Activated effector memory CD4-positive, alpha-beta T cell treated with anti-CD3 and anti-CD28 coated beads, Interleukin-2, amount 50 U/mL, for 16 hours (primary cell): ENCODE measurements at regions not wholly inside any gene's neighbourhood (a gene's known extent, or its start where the extent isn't known, plus 50 kb on each side); places are given as distances from the start of the nearest gene placed in this dataset.
"Not testable (repeated sequence)": the region's sequence is repeated elsewhere in the genome, so short reads cannot be mapped to it uniquely, and the experiment has no call there.

Experiments used
- DNase-seq: peaks from one replicate; pipeline ENCODE4 v3.0.0-alpha.2; 2020

- DNase-seq = no peak
These were observed 197.2 kb downstream of the VGLL3 start for GRCh38 chr3:86793786-86794185.

GRCh38 chr3:86792316-86792715 lies 198.6 kb downstream of the VGLL3 start:
- no peak for DNase-seq

GRCh38 chr3:86790884-86791549 lies 199.9 kb downstream of the VGLL3 start:
- no peak for DNase-seq

- DNase-seq = no peak
These were observed 202.6 kb downstream of the VGLL3 start for GRCh38 chr3:86788371-86788770.

GRCh38 chr3:86787091-86787490 lies 203.9 kb downstream of the VGLL3 start:
- DNase-seq = no peak

- no peak for DNase-seq
These were observed 205.6 kb downstream of the VGLL3 start for GRCh38 chr3:86785386-86785785.

GRCh38 chr3:86782866-86783265 lies 208.1 kb downstream of the VGLL3 start:
- no peak for DNase-seq

GRCh38 chr3:86782286-86782685 lies 208.7 kb downstream of the VGLL3 start:
- DNase-seq = no peak

GRCh38 chr3:86774082-86774691 lies 216.8 kb downstream of the VGLL3 start:
- DNase-seq = no peak

- DNase-seq = no peak
These were observed 218.2 kb downstream of the VGLL3 start for GRCh38 chr3:86772699-86773098.

- no peak for DNase-seq
These were observed 219.0 kb downstream of the VGLL3 start for GRCh38 chr3:86771741-86772512.

- no peak for DNase-seq
These were observed 224.6 kb downstream of the VGLL3 start for GRCh38 chr3:86766331-86766730.

- DNase-seq = not testable (repeated sequence)
These were observed 233.4 kb downstream of the VGLL3 start for GRCh38 chr3:86757322-86758179.

GRCh38 chr3:86748015-86748414 lies 242.9 kb downstream of the VGLL3 start:
- DNase-seq = peak; percentile 55

GRCh38 chr3:86744051-86744450 lies 246.9 kb downstream of the VGLL3 start:
- no peak for DNase-seq

GRCh38 chr3:86743233-86743632 lies 247.7 kb downstream of the VGLL3 start:
- DNase-seq = no peak

GRCh38 chr3:86740751-86741150 lies 250.2 kb downstream of the VGLL3 start:
- DNase-seq = no peak

- no peak for DNase-seq
These were observed 251.7 kb downstream of the VGLL3 start for GRCh38 chr3:86739244-86739643.

- DNase-seq = no peak
These were observed 252.3 kb downstream of the VGLL3 start for GRCh38 chr3:86738684-86739083.

- no peak for DNase-seq
These were observed 253.4 kb downstream of the VGLL3 start for GRCh38 chr3:86737517-86737916.

- DNase-seq = no peak
These were observed 257.7 kb downstream of the VGLL3 start for GRCh38 chr3:86733257-86733656.

- DNase-seq = no peak
These were observed 259.4 kb downstream of the VGLL3 start for GRCh38 chr3:86731501-86731901.

GRCh38 chr3:86723433-86723832 lies 267.5 kb downstream of the VGLL3 start:
- no peak for DNase-seq
